IMR-90 (cell line): ENCODE measurements at regions not wholly inside any gene's neighbourhood (a gene's known extent, or its start where the extent isn't known, plus 50 kb on each side); places are given as distances from the start of the nearest gene placed in this dataset.
A peak's percentile ranks its signal among the peaks of the same experiment; 100 is the strongest.

Source experiments
- ATAC-seq: fragments of 200-7000 bp; cut with Tn5 transposase; 2 replicates; pipeline ENCODE4 v1.9.1; 2020; ENCODE audit warnings: low read depth, mild to moderate bottlenecking, moderate library complexity
- BruUV-seq: library from RNA; stranded (reverse); fragments of 400-500 nt; replicated peaks from 2 replicates; lab custom pipeline; 2021; lab: Mats Ljungman, UMichigan
- CTCF ChIA-PET: fragments of 300-600 bp; formaldehyde crosslinking; extraction: SDS; loops from one replicate; lab custom pipeline; 2021; ENCODE audit warnings: antibody characterized with exemption; lab: Yijun Ruan, JAX
- POLR2A ChIA-PET: fragments of 300-600 bp; sonication (Branson Sonifier 250); formaldehyde crosslinking; loops from one replicate; lab custom pipeline; 2022; ENCODE audit warnings: antibody characterized with exemption; ENCODE audit not compliant: unreplicated experiment; lab: Charles Lee
- DNase-seq: peaks from one replicate; pipeline ENCODE4 v3.0.0; 2013
- H2AFZ ChIP-seq: replicated peaks from 2 replicates; pipeline ENCODE3; 2013; ENCODE audit warnings: low read length, mild to moderate bottlenecking; ENCODE audit not compliant: poor library complexity
- H2AK5ac ChIP-seq: 2 replicates; pipeline ENCODE4 v1.6.1; 2013; ENCODE audit warnings: low read depth, low read length, inconsistent platforms
- H2AK9ac ChIP-seq: replicated peaks from 2 replicates; pipeline ENCODE3; 2013; ENCODE audit warnings: mild to moderate bottlenecking, low read depth, low read length, moderate library complexity; ENCODE audit not compliant: poor library complexity
- H2BK120ac ChIP-seq: 2 replicates; pipeline ENCODE4 v1.6.1; 2013; ENCODE audit warnings: low read depth, low read length, inconsistent platforms
- H2BK15ac ChIP-seq: 3 replicates; pipeline ENCODE4 v1.6.1; 2013; ENCODE audit warnings: low read depth, low read length, inconsistent platforms
- H2BK20ac ChIP-seq: 2 replicates; pipeline ENCODE4 v1.6.1; 2013; ENCODE audit warnings: low read depth, mild to moderate bottlenecking, inconsistent platforms, low read length, moderate library complexity
- H2BK5ac ChIP-seq: 2 replicates; pipeline ENCODE4 v1.6.1; 2013; ENCODE audit warnings: mild to moderate bottlenecking, low read depth, low read length, inconsistent platforms; ENCODE audit not compliant: poor library complexity, severe bottlenecking
- H3K14ac ChIP-seq: replicated peaks from 2 replicates; pipeline ENCODE4 v1.6.1; 2013; ENCODE audit warnings: low read depth, low read length, inconsistent platforms
- H3K18ac ChIP-seq: 2 replicates; pipeline ENCODE4 v1.6.1; 2013; ENCODE audit warnings: low read depth, low read length, control low read depth
- H3K23ac ChIP-seq: 2 replicates; pipeline ENCODE4 v1.6.1; 2013; ENCODE audit warnings: low read depth, low read length, inconsistent platforms
- H3K27ac ChIP-seq: 2 replicates; pipeline ENCODE4 v1.5.1; 2013; ENCODE audit warnings: mild to moderate bottlenecking, control low read depth, low read length; ENCODE audit not compliant: insufficient read depth
- H3K27me3 ChIP-seq: 2 replicates; pipeline ENCODE4 v1.6.1; 2013; ENCODE audit warnings: low read length; ENCODE audit not compliant: control insufficient read depth, insufficient read depth
- H3K36me3 ChIP-seq: 2 replicates; pipeline ENCODE4 v1.6.1; 2013; ENCODE audit warnings: low read length, mixed read lengths; ENCODE audit not compliant: control insufficient read depth, insufficient read depth
- H3K4ac ChIP-seq: 2 replicates; pipeline ENCODE4 v1.6.1; 2013; ENCODE audit warnings: low read depth, low read length, inconsistent platforms
- H3K4me1 ChIP-seq: 2 replicates; pipeline ENCODE4 v1.6.1; 2013; ENCODE audit warnings: low read length, mixed read lengths; ENCODE audit not compliant: control insufficient read depth, insufficient read depth
- H3K4me2 ChIP-seq: 2 replicates; pipeline ENCODE4 v1.6.1; 2013; ENCODE audit warnings: low read depth, mild to moderate bottlenecking, control low read depth, low read length, moderate library complexity
- H3K4me3 ChIP-seq: 2 replicates; pipeline ENCODE4 v1.5.1; 2013; ENCODE audit warnings: low read depth, mild to moderate bottlenecking, control low read depth, low read length, moderate library complexity; ENCODE audit not compliant: insufficient read depth
- H3K56ac ChIP-seq: 2 replicates; pipeline ENCODE4 v1.6.1; 2013; ENCODE audit warnings: low read length, inconsistent platforms; ENCODE audit not compliant: insufficient read depth; ENCODE audit errors: extremely low read depth
- H3K79me1 ChIP-seq, 2 experiments: 2 replicates each; pipeline ENCODE4 v1.6.1; 2013; ENCODE audit warnings: low read length in 2 of 2, inconsistent platforms in 1 of 2, low read depth in 1 of 2
- H3K9ac ChIP-seq: 2 replicates; pipeline ENCODE4 v1.6.1; 2013; ENCODE audit warnings: low read depth, low read length, control low read depth
- H3K9me1 ChIP-seq: 2 replicates; pipeline ENCODE4 v1.6.1; 2013; ENCODE audit warnings: low read length, inconsistent platforms; ENCODE audit not compliant: insufficient read depth
- H3K9me3 ChIP-seq: 2 replicates; pipeline ENCODE4 v1.6.1; 2013; ENCODE audit warnings: low read length; ENCODE audit not compliant: control insufficient read depth, insufficient read depth
- H4K20me1 ChIP-seq: 2 replicates; pipeline ENCODE4 v1.6.1; 2013; ENCODE audit warnings: low read length, inconsistent platforms; ENCODE audit not compliant: insufficient read depth
- H4K5ac ChIP-seq: 2 replicates; pipeline ENCODE4 v1.6.1; 2013; ENCODE audit warnings: mild to moderate bottlenecking, low read depth, low read length, control low read depth
- H4K8ac ChIP-seq, 2 experiments: 2 replicates each; pipeline ENCODE4 v1.6.1; 2013; ENCODE audit warnings: low read depth in 2 of 2, low read length in 2 of 2, control low read depth in 1 of 2, inconsistent platforms in 1 of 2
- H4K91ac ChIP-seq: 2 replicates; pipeline ENCODE4 v1.6.1; 2013; ENCODE audit warnings: low read depth, low read length, inconsistent platforms; ENCODE audit not compliant: insufficient read depth
- BHLHE40 ChIP-seq: fragments of 150-350 bp; IDR thresholded peaks from 2 replicates; pipeline ENCODE4 v1.6.1; 2016; ENCODE audit warnings: mild to moderate bottlenecking, low read depth, low read length
- MAZ ChIP-seq: IDR thresholded peaks from 2 replicates; pipeline ENCODE4 v1.6.1; 2012; ENCODE audit warnings: low read depth, mild to moderate bottlenecking, low read length, improper control_type of control experiment, moderate library complexity, borderline replicate concordance
- POLR2A ChIP-seq: IDR thresholded peaks from 2 replicates; pipeline ENCODE4 v1.6.1; 2012; ENCODE audit warnings: mild to moderate bottlenecking, low read depth, low read length
- RAD21 ChIP-seq: IDR thresholded peaks from 2 replicates; pipeline ENCODE4 v1.6.1; 2012; ENCODE audit warnings: low read length, improper control_type of control experiment
- RCOR1 ChIP-seq: IDR thresholded peaks from 2 replicates; pipeline ENCODE4 v1.6.1; 2012; ENCODE audit warnings: mild to moderate bottlenecking, low read length, improper control_type of control experiment; ENCODE audit not compliant: insufficient replicate concordance
- USF2 ChIP-seq: fragments of 150-350 bp; IDR thresholded peaks from 2 replicates; pipeline ENCODE4 v1.6.1; 2017; ENCODE audit warnings: mild to moderate bottlenecking, antibody characterized with exemption, low read length, low read depth
- WGBS, 2 experiments: methylation state at CpG; one replicate each; pipeline versions ENCODE4 v1.1.5 to v1.1.7; 2013; ENCODE audit warnings: missing lambda C conversion rate in 2 of 2; ENCODE audit not compliant: insufficient read length in 1 of 2; ENCODE audit errors: extremely low coverage in 2 of 2; 5-methylcytosine and 5-hydroxymethylcytosine counted together
- dilution Hi-C: fragments of 300-500 bp; cut with HindIII; formaldehyde crosslinking; loops from one replicate; pipeline ENCODE4 v1.14.3; 2018; ENCODE audit warnings: low sequenced_read_pairs; ENCODE audit not compliant: unreplicated experiment
- in situ Hi-C: fragments of 300-500 bp; cut with MboI; formaldehyde crosslinking; loops from 3 replicates; pipeline ENCODE4 v1.14.3; 2019; ENCODE audit warnings: low sequenced_read_pairs, inconsistent platforms, mixed read lengths
- intact Hi-C: fragments of 100-400 bp; cut with micrococcal nuclease; formaldehyde crosslinking; loops from 2 replicates; pipeline ENCODE4 v1.10.0; 2022

- in situ Hi-C loops, result no loop called here
These were observed 135.3 kb downstream of the RPL22L1 start for GRCh38 chr3:170734735-170735065.

More at GRCh38 chr3:170734735-170735065, 135.3 kb downstream of the RPL22L1 start:
- intact Hi-C loops, result no loop called here
- Histone ChIP-seq H3K56ac (peak overlapping the region; percentile 56; the same call in 1 of the 2 replicates), H3K4me1 (peaks cover 21% of the 10 kb centered on the region), H2BK5ac (peak overlapping the region; percentile 74), H2BK15ac (peak overlapping the region; percentile 94; the same call in 2 of the 3 replicates), H2BK120ac (peak overlapping the region; percentile 97), H3K9me3 (no peaks in the 10 kb centered on the region), H4K8ac (peak overlapping the region; percentile 60 to 90; a peak in 3 of 4 replicates), H3K36me3 (no peaks in the 10 kb centered on the region), H4K20me1 (no peaks in the 10 kb centered on the region), H3K18ac (peak overlapping the region; percentile 75), H3K14ac (peak overlapping the region; percentile 93), H4K91ac (peak overlapping the region; percentile 81), H2AFZ (peak overlapping the region; percentile 35), H3K79me1 (peaks cover 0 to 4% of the 10 kb centered on the region in 2 experiments; a peak in 1 of 4 replicates), H3K23ac (peak overlapping the region; percentile 48), H3K9me1 (peaks cover 10% of the 10 kb centered on the region), H3K4me2 (no peak overlapping the region), H3K4me3 (no peak overlapping the region), H3K27ac (peak overlapping the region; percentile 68; the same call in 1 of the 2 replicates), H2AK9ac (peak overlapping the region; percentile 79), H4K5ac (peak overlapping the region; percentile 78), H2AK5ac (peak overlapping the region; percentile 90), H3K4ac (peak overlapping the region; percentile 89), H2BK20ac (peak overlapping the region; percentile 97), H3K27me3 (no peaks in the 10 kb centered on the region), H3K9ac (no peak overlapping the region)
- no TSS peak for BruUV-seq
- TF ChIP-seq USF2 (no peak), BHLHE40 (no peak), MAZ (no peak), RAD21 (no peak), POLR2A (no peak), RCOR1 (no peak)
- ChIA-PET POLR2A (no interaction called here), CTCF (interaction anchor here (0.6 to 1.6 kb wide), 4 partner anchors 18 to 235 kb away, joined by 3 to 5 read pairs (median 3); no protein-coding TSS in a partner anchor)
- no peak for DNase-seq
- dilution Hi-C loops, result no loop called here
- no CpG with 5 or more reads among the region's 1 CpG for WGBS, 2 experiments
- peak; percentile 9; the same call in 1 of the 2 replicates for ATAC-seq
